ENCODE measurements at regions not wholly inside any gene's neighbourhood (a gene's known extent, or its start where the extent isn't known, plus 50 kb on each side); places are given as distances from the start of the nearest gene placed in this dataset.

GRCh38 chr2:107025869-107026380 is 140.0 kb upstream of the ST6GAL2 start:
- TF ChIP-seq CTCF (IDR thresholded peaks at IDR 0.05) (no peak), POLR2A (IDR thresholded peaks at IDR 0.05) (no peak)
